ENCODE measurements at regions not wholly inside any gene's neighbourhood (a gene's known extent, or its start where the extent isn't known, plus 50 kb on each side); places are given as distances from the start of the nearest gene placed in this dataset.

DNA sequence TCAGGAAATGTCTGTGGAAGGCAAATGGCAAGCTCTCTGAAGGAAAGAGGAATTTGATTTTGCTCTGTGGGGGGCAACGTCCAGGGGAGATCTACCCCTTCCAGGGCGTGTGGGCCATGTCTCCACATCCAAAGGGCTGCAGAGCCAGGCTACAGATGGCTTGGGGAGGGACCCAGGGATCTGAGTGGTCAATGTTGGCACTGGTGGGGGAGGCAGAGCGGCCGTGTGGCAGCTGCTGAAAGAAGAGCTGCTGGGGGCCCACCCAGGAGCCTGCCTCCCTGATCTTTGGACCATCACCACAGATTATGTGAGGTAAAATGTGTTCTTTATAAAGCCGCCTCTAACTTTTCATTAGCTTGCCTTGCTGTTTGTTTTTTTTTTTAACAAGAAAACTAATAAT, 144.1 kb downstream of the HERPUD2 start:
- TF ChIP-seq, protein P1, sequence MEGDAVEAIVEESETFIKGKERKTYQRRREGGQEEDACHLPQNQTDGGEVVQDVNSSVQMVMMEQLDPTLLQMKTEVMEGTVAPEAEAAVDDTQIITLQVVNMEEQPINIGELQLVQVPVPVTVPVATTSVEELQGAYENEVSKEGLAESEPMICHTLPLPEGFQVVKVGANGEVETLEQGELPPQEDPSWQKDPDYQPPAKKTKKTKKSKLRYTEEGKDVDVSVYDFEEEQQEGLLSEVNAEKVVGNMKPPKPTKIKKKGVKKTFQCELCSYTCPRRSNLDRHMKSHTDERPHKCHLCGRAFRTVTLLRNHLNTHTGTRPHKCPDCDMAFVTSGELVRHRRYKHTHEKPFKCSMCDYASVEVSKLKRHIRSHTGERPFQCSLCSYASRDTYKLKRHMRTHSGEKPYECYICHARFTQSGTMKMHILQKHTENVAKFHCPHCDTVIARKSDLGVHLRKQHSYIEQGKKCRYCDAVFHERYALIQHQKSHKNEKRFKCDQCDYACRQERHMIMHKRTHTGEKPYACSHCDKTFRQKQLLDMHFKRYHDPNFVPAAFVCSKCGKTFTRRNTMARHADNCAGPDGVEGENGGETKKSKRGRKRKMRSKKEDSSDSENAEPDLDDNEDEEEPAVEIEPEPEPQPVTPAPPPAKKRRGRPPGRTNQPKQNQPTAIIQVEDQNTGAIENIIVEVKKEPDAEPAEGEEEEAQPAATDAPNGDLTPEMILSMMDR (IDR thresholded peaks at IDR 0.05; ENCODE audit: unreplicated experiment): no peak
- H3K36me3 Mint-ChIP-seq (ENCODE audit: insufficient read depth, unreplicated experiment): no peaks in the 10 kb centered on the region
- intact Hi-C loops (cut with micrococcal nuclease; ENCODE audit: unreplicated experiment): no loop called here
- H3K27me3 Mint-ChIP-seq (ENCODE audit: unreplicated experiment): peaks cover 88% of the 10 kb centered on the region
- CTCF ChIA-PET: no interaction called here
- no peaks in the 10 kb centered on the region for H3K9me3 Mint-ChIP-seq (ENCODE audit: low read depth, unreplicated experiment)
- H3K4me1 Mint-ChIP-seq (ENCODE audit: low read depth, unreplicated experiment): no peaks in the 10 kb centered on the region
- DNase-seq: no peak
- H3K4me3 Mint-ChIP-seq (ENCODE audit: low read depth, unreplicated experiment): no peak overlapping the region
- BruUV-seq (replicated peaks): no TSS peak
- H3K27ac Mint-ChIP-seq (ENCODE audit: unreplicated experiment): no peak overlapping the region

- Mint-ChIP-seq H3K27ac (ENCODE audit: unreplicated experiment) (no peak overlapping the region), H3K4me3 (ENCODE audit: low read depth, unreplicated experiment) (no peak overlapping the region), H3K4me1 (ENCODE audit: low read depth, unreplicated experiment) (no peaks in the 10 kb centered on the region), H3K27me3 (ENCODE audit: unreplicated experiment) (peaks cover 98% of the 10 kb centered on the region), H3K9me3 (ENCODE audit: low read depth, unreplicated experiment) (no peaks in the 10 kb centered on the region), H3K36me3 (ENCODE audit: insufficient read depth, unreplicated experiment) (no peaks in the 10 kb centered on the region)
- CTCF ChIA-PET: no interaction called here
- no peak for DNase-seq
- TF ChIP-seq, protein P1 (IDR thresholded peaks at IDR 0.05; ENCODE audit: unreplicated experiment): no peak
- intact Hi-C loops (cut with micrococcal nuclease; ENCODE audit: unreplicated experiment): no loop called here
- BruUV-seq (replicated peaks): no TSS peak
Observed at GRCh38 chr7:35549781-35550180, 145.2 kb downstream of the HERPUD2 start.

DNA sequence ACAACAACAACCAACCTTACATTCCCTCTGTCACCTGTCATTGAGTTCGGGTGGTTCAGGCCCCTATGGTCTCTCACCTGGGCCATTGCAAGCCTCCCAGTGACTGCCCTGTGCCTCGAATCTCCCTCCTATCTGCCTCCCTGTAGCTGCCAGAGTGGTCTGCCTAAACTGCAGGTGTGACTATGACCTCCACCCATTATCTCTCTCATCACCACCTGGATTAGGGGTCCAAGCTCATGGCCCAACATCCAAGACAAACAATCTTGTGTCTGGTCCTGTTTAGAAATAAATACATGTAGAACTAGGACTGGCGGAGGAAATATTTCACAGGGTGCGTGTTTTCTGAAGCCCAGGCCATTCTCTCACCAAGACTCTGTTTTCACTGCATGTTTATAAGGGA, 146.6 kb downstream of the HERPUD2 start:
- no peak for DNase-seq
- H3K4me1 Mint-ChIP-seq (ENCODE audit: low read depth, unreplicated experiment): no peaks in the 10 kb centered on the region
- CTCF ChIA-PET: no interaction called here
- H3K27ac Mint-ChIP-seq (ENCODE audit: unreplicated experiment): no peak overlapping the region
- no TSS peak for BruUV-seq (replicated peaks)
- intact Hi-C loops (cut with micrococcal nuclease; ENCODE audit: unreplicated experiment): no loop called here
- TF ChIP-seq, protein P1 (IDR thresholded peaks at IDR 0.05; ENCODE audit: unreplicated experiment): no peak
- H3K4me3 Mint-ChIP-seq (ENCODE audit: low read depth, unreplicated experiment): no peak overlapping the region
- no peaks in the 10 kb centered on the region for H3K9me3 Mint-ChIP-seq (ENCODE audit: low read depth, unreplicated experiment)
- no peaks in the 10 kb centered on the region for H3K36me3 Mint-ChIP-seq (ENCODE audit: insufficient read depth, unreplicated experiment)
- peaks cover 100% of the 10 kb centered on the region for H3K27me3 Mint-ChIP-seq (ENCODE audit: unreplicated experiment)

DNA sequence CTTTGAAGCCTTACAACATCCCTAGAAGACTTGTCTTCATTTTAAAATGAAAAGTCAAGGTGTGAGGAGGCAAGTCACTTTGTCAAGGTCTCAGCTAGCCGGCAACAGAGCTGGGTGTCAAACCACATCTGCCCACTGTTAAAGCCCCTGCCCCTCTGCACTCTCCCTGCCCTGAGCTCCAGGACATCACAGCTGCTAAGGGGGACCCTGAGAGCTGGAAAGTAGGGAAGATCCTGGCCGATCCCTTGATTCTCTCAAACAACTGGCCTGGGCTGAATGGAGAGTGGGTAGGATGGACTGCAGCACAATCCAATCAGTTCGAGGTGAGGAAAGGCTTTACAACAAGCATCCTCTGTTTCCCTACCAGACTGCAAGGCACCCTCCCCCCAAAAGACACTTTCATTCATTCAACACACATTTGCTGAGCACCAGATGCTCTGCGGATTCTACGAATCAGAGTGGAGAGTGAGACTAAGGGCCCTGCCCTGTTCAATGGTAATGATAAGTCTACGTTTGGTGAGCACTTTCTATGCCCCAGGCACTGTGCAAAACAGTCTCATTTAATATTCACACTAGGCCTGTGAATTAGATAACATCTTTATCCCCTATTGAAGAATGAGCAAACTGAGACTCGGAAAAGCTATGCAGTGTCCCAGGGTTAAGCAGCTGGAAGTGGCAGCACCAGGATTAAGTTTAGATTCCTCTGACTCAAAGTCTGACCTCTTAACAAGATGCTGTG, 148.1 kb downstream of the HERPUD2 start:
- Mint-ChIP-seq H3K4me1 (ENCODE audit: low read depth, unreplicated experiment) (no peaks in the 10 kb centered on the region), H3K4me3 (ENCODE audit: low read depth, unreplicated experiment) (no peak overlapping the region), H3K27me3 (ENCODE audit: unreplicated experiment) (peaks cover 94% of the 10 kb centered on the region), H3K27ac (ENCODE audit: unreplicated experiment) (no peak overlapping the region), H3K9me3 (ENCODE audit: low read depth, unreplicated experiment) (no peaks in the 10 kb centered on the region), H3K36me3 (ENCODE audit: insufficient read depth, unreplicated experiment) (no peaks in the 10 kb centered on the region)
- BruUV-seq (replicated peaks): no TSS peak
- TF ChIP-seq, protein P1 (IDR thresholded peaks at IDR 0.05; ENCODE audit: unreplicated experiment): no peak
- DNase-seq: no peak
- CTCF ChIA-PET: no interaction called here
- intact Hi-C loops (cut with micrococcal nuclease; ENCODE audit: unreplicated experiment): no loop called here
